ENCODE measurements at regions not wholly inside any gene's neighbourhood (a gene's known extent, or its start where the extent isn't known, plus 50 kb on each side); places are given as distances from the start of the nearest gene placed in this dataset.

DNA sequence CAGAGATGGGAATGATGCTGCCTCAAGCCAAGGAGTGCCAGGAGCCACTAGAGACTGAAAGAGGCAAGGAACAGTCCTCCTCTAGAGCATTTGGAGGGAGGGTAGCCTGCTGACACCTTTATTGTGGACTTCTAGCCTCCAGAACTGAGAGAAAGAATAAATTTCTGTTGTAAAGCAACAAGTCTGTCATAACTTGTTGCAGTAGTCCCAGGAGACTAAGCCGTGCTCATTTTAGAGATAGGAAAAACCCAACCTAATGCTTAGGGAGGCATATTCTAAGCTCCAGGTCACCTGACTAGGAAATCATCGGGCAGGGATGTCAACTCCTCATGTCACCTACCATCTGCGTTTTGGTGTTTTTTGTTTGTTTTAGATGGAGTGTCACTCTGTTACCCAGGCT lies 345.4 kb upstream of the EEF2KMT start:
- BruUV-seq (replicated peaks), result no TSS peak
- Histone ChIP-seq H3K27me3 (ENCODE audit: control insufficient read depth, insufficient read depth, low read length) (no peaks in the 10 kb centered on the region), H3K18ac (ENCODE audit: low read depth, low read length) (no peak overlapping the region), H3K4me3 (ENCODE audit: insufficient read depth, low read depth, low read length) (no peak overlapping the region), H4K8ac (ENCODE audit: low read depth in 2 of 2, low read length in 2 of 2) (no peak overlapping the region), H3K56ac (ENCODE audit: extremely low read depth, insufficient read depth, low read length) (no peak overlapping the region), H3K9me1 (ENCODE audit: insufficient read depth, low read length) (no peaks in the 10 kb centered on the region), H3K23ac (ENCODE audit: low read depth, low read length) (no peak overlapping the region), H2AK9ac (replicated peaks; ENCODE audit: low read depth, low read length, poor library complexity) (no peak overlapping the region), H2BK5ac (ENCODE audit: low read depth, low read length, poor library complexity, severe bottlenecking) (no peak overlapping the region), H3K27ac (ENCODE audit: insufficient read depth, low read length) (no peak overlapping the region), H2BK20ac (ENCODE audit: low read depth, low read length) (no peak overlapping the region), H3K4me2 (ENCODE audit: low read depth, low read length) (no peak overlapping the region), H3K4me1 (ENCODE audit: control insufficient read depth, insufficient read depth, low read length) (no peaks in the 10 kb centered on the region), H4K5ac (ENCODE audit: low read depth, low read length) (no peak overlapping the region), H4K20me1 (ENCODE audit: insufficient read depth, low read length) (no peaks in the 10 kb centered on the region), H3K14ac (replicated peaks; ENCODE audit: low read depth, low read length) (no peak overlapping the region), H3K79me1 (ENCODE audit: low read depth in 1 of 2, low read length in 2 of 2) (no peaks in the 10 kb centered on the region), H3K36me3 (ENCODE audit: control insufficient read depth, insufficient read depth, low read length) (no peaks in the 10 kb centered on the region), H3K9ac (ENCODE audit: low read depth, low read length) (no peak overlapping the region), H2BK15ac (ENCODE audit: low read depth, low read length) (no peak overlapping the region), H3K9me3 (ENCODE audit: control insufficient read depth, insufficient read depth, low read length) (peaks cover 22% of the 10 kb centered on the region), H2AK5ac (ENCODE audit: low read depth, low read length) (no peak overlapping the region), H2AFZ (replicated peaks; ENCODE audit: low read length, poor library complexity) (no peak overlapping the region), H2BK120ac (ENCODE audit: low read depth, low read length) (no peak overlapping the region), H3K4ac (ENCODE audit: low read depth, low read length) (no peak overlapping the region), H4K91ac (ENCODE audit: insufficient read depth, low read depth, low read length) (no peak overlapping the region)
- POLR2A ChIA-PET (ENCODE audit: unreplicated experiment), result no interaction called here
- TF ChIP-seq FOS (IDR thresholded peaks at IDR 0.05; ENCODE audit: low read depth, low read length) (no peak), BHLHE40 (IDR thresholded peaks at IDR 0.05; ENCODE audit: low read depth, low read length) (no peak), RCOR1 (IDR thresholded peaks at IDR 0.05; ENCODE audit: insufficient replicate concordance, low read length) (no peak), NFE2L2 (IDR thresholded peaks at IDR 0.05; ENCODE audit: low read depth, low read length) (no peak), POLR2A (IDR thresholded peaks at IDR 0.05; ENCODE audit: low read depth, low read length) (no peak), MAZ (IDR thresholded peaks at IDR 0.05; ENCODE audit: borderline replicate concordance, low read depth, low read length) (no peak), MXI1 (IDR thresholded peaks at IDR 0.05; ENCODE audit: borderline replicate concordance, low read depth, low read length) (no peak), CEBPB (IDR thresholded peaks at IDR 0.05; ENCODE audit: low read depth, low read length) (no peak), CHD1 (IDR thresholded peaks at IDR 0.05; ENCODE audit: low read depth, low read length) (no peak), RFX5 (IDR thresholded peaks at IDR 0.05; ENCODE audit: low read depth, low read length) (no peak), RAD21 (IDR thresholded peaks at IDR 0.05; ENCODE audit: low read length) (no peak), MAFK (IDR thresholded peaks at IDR 0.05; ENCODE audit: low read depth, low read length) (no peak)
- TF ChIP-seq, protein P1, sequence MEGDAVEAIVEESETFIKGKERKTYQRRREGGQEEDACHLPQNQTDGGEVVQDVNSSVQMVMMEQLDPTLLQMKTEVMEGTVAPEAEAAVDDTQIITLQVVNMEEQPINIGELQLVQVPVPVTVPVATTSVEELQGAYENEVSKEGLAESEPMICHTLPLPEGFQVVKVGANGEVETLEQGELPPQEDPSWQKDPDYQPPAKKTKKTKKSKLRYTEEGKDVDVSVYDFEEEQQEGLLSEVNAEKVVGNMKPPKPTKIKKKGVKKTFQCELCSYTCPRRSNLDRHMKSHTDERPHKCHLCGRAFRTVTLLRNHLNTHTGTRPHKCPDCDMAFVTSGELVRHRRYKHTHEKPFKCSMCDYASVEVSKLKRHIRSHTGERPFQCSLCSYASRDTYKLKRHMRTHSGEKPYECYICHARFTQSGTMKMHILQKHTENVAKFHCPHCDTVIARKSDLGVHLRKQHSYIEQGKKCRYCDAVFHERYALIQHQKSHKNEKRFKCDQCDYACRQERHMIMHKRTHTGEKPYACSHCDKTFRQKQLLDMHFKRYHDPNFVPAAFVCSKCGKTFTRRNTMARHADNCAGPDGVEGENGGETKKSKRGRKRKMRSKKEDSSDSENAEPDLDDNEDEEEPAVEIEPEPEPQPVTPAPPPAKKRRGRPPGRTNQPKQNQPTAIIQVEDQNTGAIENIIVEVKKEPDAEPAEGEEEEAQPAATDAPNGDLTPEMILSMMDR (conservative IDR thresholded peaks at IDR 0.05; ENCODE audit: low read depth, low read length), result no peak
- TF ChIP-seq, protein P2, sequence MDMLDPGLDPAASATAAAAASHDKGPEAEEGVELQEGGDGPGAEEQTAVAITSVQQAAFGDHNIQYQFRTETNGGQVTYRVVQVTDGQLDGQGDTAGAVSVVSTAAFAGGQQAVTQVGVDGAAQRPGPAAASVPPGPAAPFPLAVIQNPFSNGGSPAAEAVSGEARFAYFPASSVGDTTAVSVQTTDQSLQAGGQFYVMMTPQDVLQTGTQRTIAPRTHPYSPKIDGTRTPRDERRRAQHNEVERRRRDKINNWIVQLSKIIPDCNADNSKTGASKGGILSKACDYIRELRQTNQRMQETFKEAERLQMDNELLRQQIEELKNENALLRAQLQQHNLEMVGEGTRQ (IDR thresholded peaks at IDR 0.05; ENCODE audit: low read depth, low read length), result no peak
- TF ChIP-seq, protein P3, sequence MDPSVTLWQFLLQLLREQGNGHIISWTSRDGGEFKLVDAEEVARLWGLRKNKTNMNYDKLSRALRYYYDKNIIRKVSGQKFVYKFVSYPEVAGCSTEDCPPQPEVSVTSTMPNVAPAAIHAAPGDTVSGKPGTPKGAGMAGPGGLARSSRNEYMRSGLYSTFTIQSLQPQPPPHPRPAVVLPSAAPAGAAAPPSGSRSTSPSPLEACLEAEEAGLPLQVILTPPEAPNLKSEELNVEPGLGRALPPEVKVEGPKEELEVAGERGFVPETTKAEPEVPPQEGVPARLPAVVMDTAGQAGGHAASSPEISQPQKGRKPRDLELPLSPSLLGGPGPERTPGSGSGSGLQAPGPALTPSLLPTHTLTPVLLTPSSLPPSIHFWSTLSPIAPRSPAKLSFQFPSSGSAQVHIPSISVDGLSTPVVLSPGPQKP (IDR thresholded peaks at IDR 0.05; ENCODE audit: borderline replicate concordance, low read depth, low read length), result no peak
- intact Hi-C loops (cut with micrococcal nuclease) (no loop called here), in situ Hi-C loops (cut with MboI; ENCODE audit: low sequenced_read_pairs) (loop anchor here (25.0 kb wide), 1 partner anchor 106 kb away; no protein-coding TSS in a partner anchor), dilution Hi-C loops (cut with HindIII; ENCODE audit: low sequenced_read_pairs, unreplicated experiment) (no loop called here)
- CTCF ChIA-PET, result no interaction called here
- ATAC-seq (ENCODE audit: low read depth), result no peak
- DNase-seq, result no peak
- no CpG with 5 or more reads among the region's 3 CpGs for WGBS, 2 experiments (ENCODE audit: extremely low coverage in 2 of 2, insufficient read length in 1 of 2)
